ENCODE measurements at regions not wholly inside any gene's neighbourhood (a gene's known extent, or its start where the extent isn't known, plus 50 kb on each side); places are given as distances from the start of the nearest gene placed in this dataset.

DNA sequence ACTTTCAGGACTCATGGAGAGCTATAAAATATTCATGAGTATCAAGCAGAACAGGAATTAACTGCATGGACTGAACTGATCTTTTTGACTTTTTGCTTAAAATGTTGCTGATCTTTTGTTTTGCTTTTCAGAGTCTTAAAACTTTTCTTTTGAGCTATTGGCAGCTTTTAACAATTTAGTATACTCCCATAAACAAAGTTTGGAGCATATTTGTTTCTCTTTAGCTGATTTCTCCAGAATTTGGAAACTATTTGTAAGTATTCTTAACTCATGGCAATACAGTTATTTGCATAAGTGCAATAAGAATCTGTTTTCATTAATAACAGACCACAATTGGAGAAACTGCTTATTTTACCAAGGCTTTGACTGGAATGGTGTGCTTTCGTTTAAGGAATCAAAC is 73.4 kb upstream of the C1GALT1 start (continued):
- TF ChIP-seq, protein P1, sequence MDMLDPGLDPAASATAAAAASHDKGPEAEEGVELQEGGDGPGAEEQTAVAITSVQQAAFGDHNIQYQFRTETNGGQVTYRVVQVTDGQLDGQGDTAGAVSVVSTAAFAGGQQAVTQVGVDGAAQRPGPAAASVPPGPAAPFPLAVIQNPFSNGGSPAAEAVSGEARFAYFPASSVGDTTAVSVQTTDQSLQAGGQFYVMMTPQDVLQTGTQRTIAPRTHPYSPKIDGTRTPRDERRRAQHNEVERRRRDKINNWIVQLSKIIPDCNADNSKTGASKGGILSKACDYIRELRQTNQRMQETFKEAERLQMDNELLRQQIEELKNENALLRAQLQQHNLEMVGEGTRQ (IDR thresholded peaks at IDR 0.05; ENCODE audit: low read length) = no peak
- no peak for TF ChIP-seq TEAD4 (IDR thresholded peaks at IDR 0.05; ENCODE audit: low read depth, low read length)
